ENCODE measurements at regions not wholly inside any gene's neighbourhood (a gene's known extent, or its start where the extent isn't known, plus 50 kb on each side); places are given as distances from the start of the nearest gene placed in this dataset.

- Histone ChIP-seq H3K27ac (ENCODE audit: low read length) (no peak overlapping the region), H3K9me3 (ENCODE audit: control insufficient read depth, insufficient read depth, low read depth, low read length) (no peaks in the 10 kb centered on the region), H3K4me1 (ENCODE audit: control insufficient read depth, insufficient read depth, low read length) (no peaks in the 10 kb centered on the region), H3K36me3 (ENCODE audit: control insufficient read depth, insufficient read depth, low read length) (no peaks in the 10 kb centered on the region), H3K4me3 (ENCODE audit: low read depth in 2 of 2, low read length in 2 of 2) (no peak overlapping the region), H3K27me3 (ENCODE audit: control insufficient read depth, insufficient read depth, low read length) (no peaks in the 10 kb centered on the region)
- BruUV-seq (replicated peaks): no TSS peak
- POLR2A ChIA-PET: no interaction called here
- CTCF ChIA-PET: no interaction called here
- TF ChIP-seq REST (IDR thresholded peaks at IDR 0.05; ENCODE audit: insufficient read depth in 1 of 2, low read depth in 2 of 2, low read length in 1 of 2) (no peak), SIN3A (IDR thresholded peaks at IDR 0.05; ENCODE audit: borderline replicate concordance, insufficient read depth, low read depth, low read length) (no peak), POLR2AphosphoS5 (IDR thresholded peaks at IDR 0.05; ENCODE audit: low read depth, low read length) (no peak)
- no peak for DNase-seq (ENCODE audit: low read depth, low spot score)
- no peak for ATAC-seq
- intact Hi-C loops (cut with micrococcal nuclease; ENCODE audit: unreplicated experiment) (no loop called here), in situ Hi-C loops (cut with HindIII; ENCODE audit: low pct_unique_long_range_greater_than_20kb, low sequenced_read_pairs) (no loop called here)
Observed at GRCh38 chr4:136922066-136922465, 610.2 kb downstream of the PCDH18 start.

GRCh38 chr4:136920092-136920881, 612.0 kb downstream of the PCDH18 start:
- Histone ChIP-seq H3K4me3 (ENCODE audit: low read depth in 2 of 2, low read length in 2 of 2) (no peak overlapping the region), H3K4me1 (ENCODE audit: control insufficient read depth, insufficient read depth, low read length) (no peaks in the 10 kb centered on the region), H3K27me3 (ENCODE audit: control insufficient read depth, insufficient read depth, low read length) (no peaks in the 10 kb centered on the region), H3K36me3 (ENCODE audit: control insufficient read depth, insufficient read depth, low read length) (no peaks in the 10 kb centered on the region), H3K27ac (ENCODE audit: low read length) (no peak overlapping the region), H3K9me3 (ENCODE audit: control insufficient read depth, insufficient read depth, low read depth, low read length) (no peaks in the 10 kb centered on the region)
- ChIA-PET POLR2A (no interaction called here), CTCF (no interaction called here)
- in situ Hi-C loops (cut with HindIII; ENCODE audit: low pct_unique_long_range_greater_than_20kb, low sequenced_read_pairs) (no loop called here), intact Hi-C loops (cut with micrococcal nuclease; ENCODE audit: unreplicated experiment) (no loop called here)
- TF ChIP-seq REST (IDR thresholded peaks at IDR 0.05; ENCODE audit: insufficient read depth in 1 of 2, low read depth in 2 of 2, low read length in 1 of 2) (no peak), SIN3A (IDR thresholded peaks at IDR 0.05; ENCODE audit: borderline replicate concordance, insufficient read depth, low read depth, low read length) (no peak), POLR2AphosphoS5 (IDR thresholded peaks at IDR 0.05; ENCODE audit: low read depth, low read length) (no peak), CTCF (IDR thresholded peaks at IDR 0.05) (no peak), TCF7L2 (IDR thresholded peaks at IDR 0.05; ENCODE audit: low read depth, low read length) (no peak)
- ATAC-seq: no peak
- no TSS peak for BruUV-seq (replicated peaks)
- no peak for DNase-seq (ENCODE audit: low read depth, low spot score)

Data from Panc1 (cell line).